ENCODE measurements at regions not wholly inside any gene's neighbourhood (a gene's known extent, or its start where the extent isn't known, plus 50 kb on each side); places are given as distances from the start of the nearest gene placed in this dataset.

GRCh38 chr9:11107196-11107595 lies 494.4 kb upstream of the PTPRD start:
- no peaks in the 10 kb centered on the region for H3K79me2 ChIP-seq (ENCODE audit: low read length)
- no peak for DNase-seq
- H3K36me3 ChIP-seq (replicated peaks; ENCODE audit: insufficient read depth, low read length): no peaks in the 10 kb centered on the region
- no peaks in the 10 kb centered on the region for H3K4me1 ChIP-seq (ENCODE audit: low read length)
- H3F3A ChIP-seq (ENCODE audit: insufficient read depth, low read length): no peaks in the 10 kb centered on the region
- no peaks in the 10 kb centered on the region for H3K27me3 ChIP-seq (replicated peaks; ENCODE audit: insufficient read depth, low read length)
- no peak overlapping the region for H3K4me3 ChIP-seq (ENCODE audit: low read length)
- H3K4me2 ChIP-seq (ENCODE audit: low read depth, low read length): no peak overlapping the region
- H2AFZ ChIP-seq (ENCODE audit: low read length): no peak overlapping the region
- no peaks in the 10 kb centered on the region for H3K9me2 ChIP-seq (replicated peaks; ENCODE audit: insufficient read depth, low read length)
- no peak for TF ChIP-seq EZH2phosphoT487 (IDR thresholded peaks at IDR 0.05; ENCODE audit: low read length)
- TF ChIP-seq EZH2 (optimal IDR thresholded peaks at IDR 0.05; ENCODE audit: low read depth, low read length): no peak
- no peak for TF ChIP-seq CTCF (IDR thresholded peaks at IDR 0.05; ENCODE audit: low read length)
- H3K9me3 ChIP-seq (replicated peaks; ENCODE audit: insufficient read depth, low read length): no peaks in the 10 kb centered on the region
- H3K27ac ChIP-seq (ENCODE audit: low read length): no peak overlapping the region
- no peaks in the 10 kb centered on the region for H4K20me1 ChIP-seq (ENCODE audit: insufficient read depth, low read length)
- no peak overlapping the region for H3K9ac ChIP-seq (ENCODE audit: low read length)

- TF ChIP-seq CTCF (IDR thresholded peaks at IDR 0.05; ENCODE audit: low read length): no peak
- TF ChIP-seq EZH2phosphoT487 (IDR thresholded peaks at IDR 0.05; ENCODE audit: low read length): no peak
- TF ChIP-seq EZH2 (optimal IDR thresholded peaks at IDR 0.05; ENCODE audit: low read depth, low read length): no peak
- no peaks in the 10 kb centered on the region for H3K4me1 ChIP-seq (ENCODE audit: low read length)
- no peaks in the 10 kb centered on the region for H3K36me3 ChIP-seq (replicated peaks; ENCODE audit: insufficient read depth, low read length)
- no peaks in the 10 kb centered on the region for H3K79me2 ChIP-seq (ENCODE audit: low read length)
- H3K4me2 ChIP-seq (ENCODE audit: low read depth, low read length): no peak overlapping the region
- H3K9me2 ChIP-seq (replicated peaks; ENCODE audit: insufficient read depth, low read length): no peaks in the 10 kb centered on the region
- DNase-seq: no peak
- H3K27me3 ChIP-seq (replicated peaks; ENCODE audit: insufficient read depth, low read length): no peaks in the 10 kb centered on the region
- no peaks in the 10 kb centered on the region for H3F3A ChIP-seq (ENCODE audit: insufficient read depth, low read length)
- no peak overlapping the region for H2AFZ ChIP-seq (ENCODE audit: low read length)
- no peaks in the 10 kb centered on the region for H4K20me1 ChIP-seq (ENCODE audit: insufficient read depth, low read length)
- no peaks in the 10 kb centered on the region for H3K9me3 ChIP-seq (replicated peaks; ENCODE audit: insufficient read depth, low read length)
- H3K27ac ChIP-seq (ENCODE audit: low read length): no peak overlapping the region
- no peak overlapping the region for H3K9ac ChIP-seq (ENCODE audit: low read length)
- no peak overlapping the region for H3K4me3 ChIP-seq (ENCODE audit: low read length)
Observed at GRCh38 chr9:11128156-11128555, 515.4 kb upstream of the PTPRD start.

GRCh38 chr9:11135851-11136250 lies 523.0 kb upstream of the PTPRD start:
- H3K27ac ChIP-seq (ENCODE audit: low read length): no peak overlapping the region
- H4K20me1 ChIP-seq (ENCODE audit: insufficient read depth, low read length): no peaks in the 10 kb centered on the region
- H3K4me1 ChIP-seq (ENCODE audit: low read length): no peaks in the 10 kb centered on the region
- no peaks in the 10 kb centered on the region for H3K27me3 ChIP-seq (replicated peaks; ENCODE audit: insufficient read depth, low read length)
- no peaks in the 10 kb centered on the region for H3K9me2 ChIP-seq (replicated peaks; ENCODE audit: insufficient read depth, low read length)
- no peak overlapping the region for H3K4me3 ChIP-seq (ENCODE audit: low read length)
- no peaks in the 10 kb centered on the region for H3K9me3 ChIP-seq (replicated peaks; ENCODE audit: insufficient read depth, low read length)
- H3K4me2 ChIP-seq (ENCODE audit: low read depth, low read length): no peak overlapping the region
- no peaks in the 10 kb centered on the region for H3K36me3 ChIP-seq (replicated peaks; ENCODE audit: insufficient read depth, low read length)
- H3F3A ChIP-seq (ENCODE audit: insufficient read depth, low read length): no peaks in the 10 kb centered on the region
- H3K79me2 ChIP-seq (ENCODE audit: low read length): no peaks in the 10 kb centered on the region
- no peak overlapping the region for H2AFZ ChIP-seq (ENCODE audit: low read length)
- DNase-seq: no peak
- no peak overlapping the region for H3K9ac ChIP-seq (ENCODE audit: low read length)
- TF ChIP-seq EZH2phosphoT487 (IDR thresholded peaks at IDR 0.05; ENCODE audit: low read length): no peak
- TF ChIP-seq EZH2 (optimal IDR thresholded peaks at IDR 0.05; ENCODE audit: low read depth, low read length): no peak
- TF ChIP-seq CTCF (IDR thresholded peaks at IDR 0.05; ENCODE audit: low read length): no peak

Measured in MM.1S (cell line).